H9 (cell line): ENCODE measurements at regions not wholly inside any gene's neighbourhood (a gene's known extent, or its start where the extent isn't known, plus 50 kb on each side); places are given as distances from the start of the nearest gene placed in this dataset.
A peak's percentile ranks its signal among the peaks of the same experiment; 100 is the strongest.
"Not testable (repeated sequence)": the region's sequence is repeated elsewhere in the genome, so short reads cannot be mapped to it uniquely, and the experiment has no call there.

ENCODE experiments used
- DNase-seq: peaks from one replicate; pipeline ENCODE4 v3.0.0-alpha.2; 2017
- H2AFZ ChIP-seq: one replicate; pipeline ENCODE4 v1.6.1; 2013; ENCODE audit warnings: mild to moderate bottlenecking, low read length, control low read depth, moderate library complexity
- H2AK5ac ChIP-seq: 2 replicates; pipeline ENCODE4 v1.6.1; 2013; ENCODE audit warnings: low read length, control low read depth, mixed read lengths; ENCODE audit not compliant: insufficient read length
- H2BK120ac ChIP-seq: one replicate; pipeline ENCODE4 v1.6.1; 2013; ENCODE audit warnings: low read depth, mild to moderate bottlenecking, low read length, control low read depth, inconsistent platforms; ENCODE audit not compliant: poor library complexity, severe bottlenecking
- H2BK12ac ChIP-seq: 2 replicates; pipeline ENCODE4 v1.6.1; 2013; ENCODE audit warnings: low read length, control low read depth, mixed read lengths, low read depth; ENCODE audit not compliant: insufficient read length
- H2BK15ac ChIP-seq: 2 replicates; pipeline ENCODE4 v1.6.1; 2013; ENCODE audit warnings: low read depth, low read length, control low read depth
- H2BK20ac ChIP-seq: one replicate; pipeline ENCODE4 v1.6.1; 2013; ENCODE audit warnings: low read depth, mild to moderate bottlenecking, low read length, control low read depth, inconsistent platforms; ENCODE audit not compliant: poor library complexity, severe bottlenecking
- H2BK5ac ChIP-seq: 2 replicates; pipeline ENCODE4 v1.6.1; 2013; ENCODE audit warnings: low read length, control low read depth, mixed read lengths; ENCODE audit not compliant: insufficient read length
- H3K14ac ChIP-seq: 2 replicates; pipeline ENCODE4 v1.6.1; 2013; ENCODE audit warnings: low read length, control low read depth; ENCODE audit not compliant: insufficient read depth
- H3K18ac ChIP-seq: 2 replicates; pipeline ENCODE4 v1.6.1; 2013; ENCODE audit warnings: low read depth, mild to moderate bottlenecking, mixed read lengths, low read length, control low read depth; ENCODE audit not compliant: insufficient read length
- H3K23ac ChIP-seq: 2 replicates; pipeline ENCODE4 v1.6.1; 2013; ENCODE audit warnings: low read length, control low read depth, mixed read lengths, low read depth; ENCODE audit not compliant: insufficient read length
- H3K23me2 ChIP-seq: 2 replicates; pipeline ENCODE4 v1.6.1; 2013; ENCODE audit warnings: low read depth, mild to moderate bottlenecking, mixed read lengths, low read length, control low read depth; ENCODE audit not compliant: insufficient read length, poor library complexity, severe bottlenecking
- H3K27ac ChIP-seq: 2 replicates; pipeline ENCODE4 v1.5.1; 2013; ENCODE audit warnings: low read length, control low read depth, mixed read lengths, low read depth; ENCODE audit not compliant: insufficient read length
- H3K27me3 ChIP-seq: 2 replicates; pipeline ENCODE4 v1.6.1; 2013; ENCODE audit warnings: low read length, control low read depth, inconsistent platforms; ENCODE audit not compliant: insufficient read depth
- H3K4ac ChIP-seq: 2 replicates; pipeline ENCODE4 v1.6.1; 2013; ENCODE audit warnings: low read depth, mild to moderate bottlenecking, control low read depth, inconsistent platforms, low read length, moderate library complexity
- H3K4me1 ChIP-seq: 2 replicates; pipeline ENCODE4 v1.6.1; 2013; ENCODE audit warnings: low read length, control low read depth, inconsistent platforms; ENCODE audit not compliant: insufficient read depth
- H3K4me2 ChIP-seq: 2 replicates; pipeline ENCODE4 v1.6.1; 2013; ENCODE audit warnings: low read length, control low read depth, mixed read lengths; ENCODE audit not compliant: insufficient read length, insufficient read depth
- H3K56ac ChIP-seq: 2 replicates; pipeline ENCODE4 v1.6.1; 2013; ENCODE audit warnings: low read depth, mild to moderate bottlenecking, mixed read lengths, low read length, control low read depth; ENCODE audit not compliant: insufficient read length
- H3K79me1 ChIP-seq: 2 replicates; pipeline ENCODE4 v1.6.1; 2013; ENCODE audit warnings: low read depth, mild to moderate bottlenecking, moderate library complexity, low read length, control low read depth, inconsistent platforms; ENCODE audit not compliant: insufficient read depth, poor library complexity, severe bottlenecking
- H3K79me2 ChIP-seq: 2 replicates; pipeline ENCODE4 v1.6.1; 2013; ENCODE audit warnings: low read length, control low read depth, inconsistent platforms; ENCODE audit not compliant: insufficient read depth
- H3K9ac ChIP-seq: 2 replicates; pipeline ENCODE4 v1.6.1; 2013; ENCODE audit warnings: low read length, control low read depth, mixed read lengths; ENCODE audit not compliant: insufficient read length; ENCODE audit errors: extremely low read depth
- H3K9me3 ChIP-seq: one replicate; pipeline ENCODE4 v1.6.1; 2013; ENCODE audit warnings: low read depth, low read length, inconsistent platforms; ENCODE audit not compliant: control insufficient read depth
- H3T11ph ChIP-seq: one replicate; pipeline ENCODE4 v1.6.1; 2013; ENCODE audit warnings: mild to moderate bottlenecking, low read length, control low read depth, inconsistent platforms
- H4K20me1 ChIP-seq: one replicate; pipeline ENCODE4 v1.6.1; 2013; ENCODE audit not compliant: control insufficient read depth, insufficient read length, insufficient read depth
- H4K5ac ChIP-seq: 2 replicates; pipeline ENCODE4 v1.6.1; 2013; ENCODE audit warnings: low read depth, mild to moderate bottlenecking, mixed read lengths, low read length, control low read depth; ENCODE audit not compliant: insufficient read length
- H4K8ac ChIP-seq: replicated peaks from 2 replicates; pipeline ENCODE4 v1.6.1; 2013; ENCODE audit warnings: low read length, control low read depth, mixed read lengths, low read depth; ENCODE audit not compliant: insufficient read length
- H4K91ac ChIP-seq: 2 replicates; pipeline ENCODE4 v1.6.1; 2013; ENCODE audit warnings: low read depth, mild to moderate bottlenecking, moderate library complexity, mixed read lengths, low read length, control low read depth; ENCODE audit not compliant: insufficient read length
- H3K27ac Mint-ChIP-seq, 3 experiments: 2 replicates in 2 of 3; 3 replicates in 1 of 3; pipeline ENCODE4 v1.8.0; 2020 to 2021; ENCODE audit warnings: mixed read lengths in 3 of 3, mild to moderate bottlenecking in 1 of 3, moderate library complexity in 1 of 3
- H3K27me3 Mint-ChIP-seq: 2 replicates; pipeline ENCODE4 v1.8.0; 2021; ENCODE audit warnings: low read depth, mild to moderate bottlenecking, moderate library complexity, mixed read lengths
- H3K36me3 Mint-ChIP-seq, 3 experiments: 2 replicates in 2 of 3; 3 replicates in 1 of 3; pipeline ENCODE4 v1.8.0; 2020 to 2021; ENCODE audit warnings: low read depth in 3 of 3, mixed read lengths in 3 of 3; ENCODE audit not compliant: insufficient read depth in 1 of 3
- H3K4me1 Mint-ChIP-seq, 2 experiments: 2 replicates each; pipeline ENCODE4 v1.8.0; 2020; ENCODE audit warnings: mixed read lengths in 2 of 2
- H3K4me3 Mint-ChIP-seq, 2 experiments: 2 replicates in 1 of 2; 3 replicates in 1 of 2; pipeline ENCODE4 v1.8.0; 2020 to 2021; ENCODE audit warnings: mild to moderate bottlenecking in 2 of 2, mixed read lengths in 2 of 2, moderate library complexity in 1 of 2
- H3K9me3 Mint-ChIP-seq, 2 experiments: 2 replicates in 1 of 2; 3 replicates in 1 of 2; pipeline ENCODE4 v1.8.0; 2020; ENCODE audit warnings: mild to moderate bottlenecking in 2 of 2, mixed read lengths in 2 of 2, moderate library complexity in 1 of 2
- WGBS: extraction: QIAGEN DNeasy Blood & Tissue Kit; methylation state at CpG from one replicate; pipeline ENCODE4 v1.1.7; 2013; ENCODE audit warnings: missing lambda C conversion rate, low lambda C conversion rate, mixed read lengths; ENCODE audit not compliant: insufficient read length; ENCODE audit errors: extremely low coverage; 5-methylcytosine and 5-hydroxymethylcytosine counted together

- H4K91ac ChIP-seq, H3K56ac ChIP-seq, H2BK120ac ChIP-seq, H3K18ac ChIP-seq, DNase-seq, H3K79me2 ChIP-seq, H3K14ac ChIP-seq, H3K23me2 ChIP-seq, H3K79me1 ChIP-seq, H2BK5ac ChIP-seq, H3K27me3 Mint-ChIP-seq, H4K8ac ChIP-seq, H3K9me3 ChIP-seq, H3K23ac ChIP-seq, H4K20me1 ChIP-seq, H3K27ac ChIP-seq, H3T11ph ChIP-seq, H2AK5ac ChIP-seq, H3K36me3 Mint-ChIP-seq, H2BK20ac ChIP-seq, H2BK12ac ChIP-seq, H3K27me3 ChIP-seq, H2AFZ ChIP-seq, H3K4ac ChIP-seq, H3K4me2 ChIP-seq, H3K9ac ChIP-seq, H2BK15ac ChIP-seq, H3K4me1 ChIP-seq, H3K9me3 Mint-ChIP-seq, H4K5ac ChIP-seq: not testable (repeated sequence)
- peaks cover 7 to 13% of the 10 kb centered on the region in 2 experiments for H3K4me1 Mint-ChIP-seq
- 0 out of 7 replicates have a peak overlapping the region, but pooled peaks of 1 of the 3 experiments have one; percentile 2 for H3K27ac Mint-ChIP-seq
- WGBS, result no CpG with 5 or more reads among the region's 2 CpGs
- peak overlapping the region in 1 of 2 experiments; percentile 2; a peak in 1 of 5 replicates for H3K4me3 Mint-ChIP-seq
Observed at GRCh38 chr7:29680601-29681000, 117.0 kb downstream of the PRR15 start.

- not testable (repeated sequence) for H2AK5ac ChIP-seq, H3T11ph ChIP-seq, H3K9me3 ChIP-seq, H3K18ac ChIP-seq, H3K27me3 ChIP-seq, H3K9ac ChIP-seq, H3K4ac ChIP-seq, H3K4me1 ChIP-seq, H3K23me2 ChIP-seq, H3K27ac Mint-ChIP-seq, H3K79me2 ChIP-seq, H2AFZ ChIP-seq, H4K5ac ChIP-seq, H3K79me1 ChIP-seq, H4K91ac ChIP-seq, H2BK120ac ChIP-seq, H2BK12ac ChIP-seq, H3K23ac ChIP-seq, H2BK15ac ChIP-seq, H3K27ac ChIP-seq, H3K14ac ChIP-seq, H3K56ac ChIP-seq, H3K36me3 Mint-ChIP-seq, H2BK20ac ChIP-seq, DNase-seq, H3K9me3 Mint-ChIP-seq, H2BK5ac ChIP-seq, H4K20me1 ChIP-seq, H3K27me3 Mint-ChIP-seq, H4K8ac ChIP-seq
- peak overlapping the region; percentile 10 for H3K4me2 ChIP-seq
- Mint-ChIP-seq H3K4me3 (peak overlapping the region; percentile 76 to 87), H3K4me1 (peaks cover 5 to 15% of the 10 kb centered on the region in 2 experiments)
- WGBS, result no CpG with 5 or more reads among the region's 34 CpGs
Observed at GRCh38 chr7:29684151-29684786, 120.6 kb downstream of the PRR15 start.
